ENCODE measurements at regions not wholly inside any gene's neighbourhood (a gene's known extent, or its start where the extent isn't known, plus 50 kb on each side); places are given as distances from the start of the nearest gene placed in this dataset.

DNA sequence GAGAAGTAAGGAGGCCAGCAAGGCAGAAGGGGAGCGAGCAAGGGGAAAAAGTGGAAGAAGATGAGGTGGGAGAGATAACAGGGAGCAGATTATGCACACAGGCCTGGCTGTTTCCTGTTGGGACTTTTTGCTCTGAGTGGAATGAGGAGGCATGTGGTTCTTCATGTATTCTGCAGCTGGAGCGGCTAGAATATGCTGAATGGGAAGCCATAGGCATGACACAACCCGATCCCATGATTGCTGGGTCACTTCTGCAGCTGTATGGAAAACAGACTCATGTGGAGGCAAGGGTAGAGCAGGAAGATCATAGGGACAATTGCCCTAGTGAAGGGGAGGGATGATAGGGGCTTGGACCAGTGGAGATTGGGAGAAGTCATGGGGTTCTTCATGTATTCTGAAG lies 206.0 kb upstream of the SUCLG2 start:
- intact Hi-C loops (cut with DNase I) = no loop called here
- H3K4me1 ChIP-seq = no peaks in the 10 kb centered on the region
- no peaks in the 10 kb centered on the region for H3K27me3 ChIP-seq (ENCODE audit: insufficient read depth in 3 of 3, low read length in 2 of 3)
- 87 to 91% (median 90%) methylated on average over 3 of the region's 3 CpGs for WGBS, 3 donors
- DNase-seq = no peak
- H3K4me3 ChIP-seq = no peak overlapping the region
- H3K36me3 ChIP-seq (ENCODE audit: insufficient read depth in 1 of 2, low read depth in 1 of 2) = no peaks in the 10 kb centered on the region
- no peak for ATAC-seq
- H3K27ac ChIP-seq = no peak overlapping the region
- no peaks in the 10 kb centered on the region for H3K9me3 ChIP-seq
- TF ChIP-seq, protein P1, sequence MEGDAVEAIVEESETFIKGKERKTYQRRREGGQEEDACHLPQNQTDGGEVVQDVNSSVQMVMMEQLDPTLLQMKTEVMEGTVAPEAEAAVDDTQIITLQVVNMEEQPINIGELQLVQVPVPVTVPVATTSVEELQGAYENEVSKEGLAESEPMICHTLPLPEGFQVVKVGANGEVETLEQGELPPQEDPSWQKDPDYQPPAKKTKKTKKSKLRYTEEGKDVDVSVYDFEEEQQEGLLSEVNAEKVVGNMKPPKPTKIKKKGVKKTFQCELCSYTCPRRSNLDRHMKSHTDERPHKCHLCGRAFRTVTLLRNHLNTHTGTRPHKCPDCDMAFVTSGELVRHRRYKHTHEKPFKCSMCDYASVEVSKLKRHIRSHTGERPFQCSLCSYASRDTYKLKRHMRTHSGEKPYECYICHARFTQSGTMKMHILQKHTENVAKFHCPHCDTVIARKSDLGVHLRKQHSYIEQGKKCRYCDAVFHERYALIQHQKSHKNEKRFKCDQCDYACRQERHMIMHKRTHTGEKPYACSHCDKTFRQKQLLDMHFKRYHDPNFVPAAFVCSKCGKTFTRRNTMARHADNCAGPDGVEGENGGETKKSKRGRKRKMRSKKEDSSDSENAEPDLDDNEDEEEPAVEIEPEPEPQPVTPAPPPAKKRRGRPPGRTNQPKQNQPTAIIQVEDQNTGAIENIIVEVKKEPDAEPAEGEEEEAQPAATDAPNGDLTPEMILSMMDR (IDR thresholded peaks at IDR 0.05) = no peak

GRCh38 chr3:67858492-67858891 lies 204.1 kb upstream of the SUCLG2 start:
- Histone ChIP-seq H3K27me3 (ENCODE audit: insufficient read depth in 3 of 3, low read length in 2 of 3) (no peaks in the 10 kb centered on the region), H3K36me3 (ENCODE audit: insufficient read depth in 1 of 2, low read depth in 1 of 2) (no peaks in the 10 kb centered on the region)
- intact Hi-C loops (cut with DNase I) = no loop called here

GRCh38 chr3:67856718-67857117 lies 202.3 kb upstream of the SUCLG2 start:
- intact Hi-C loops (cut with DNase I) = no loop called here
- WGBS, 3 donors = 94 to 95% (median 95%) methylated on average over 7 of the region's 7 CpGs
- H3K36me3 ChIP-seq (ENCODE audit: insufficient read depth in 1 of 2, low read depth in 1 of 2) = no peaks in the 10 kb centered on the region
- H3K27ac ChIP-seq = no peak overlapping the region
- DNase-seq = no peak
- no peak for ATAC-seq
- no peaks in the 10 kb centered on the region for H3K4me1 ChIP-seq
- no peaks in the 10 kb centered on the region for H3K9me3 ChIP-seq
- H3K4me3 ChIP-seq = no peak overlapping the region
- no peaks in the 10 kb centered on the region for H3K27me3 ChIP-seq (ENCODE audit: insufficient read depth in 3 of 3, low read length in 2 of 3)
- TF ChIP-seq, protein P1 (IDR thresholded peaks at IDR 0.05) = no peak

More at GRCh38 chr3:67858492-67858891, 204.1 kb upstream of the SUCLG2 start:
- DNase-seq = no peak
- no peak for ATAC-seq
- Histone ChIP-seq H3K4me3 (no peak overlapping the region), H3K9me3 (no peaks in the 10 kb centered on the region), H3K4me1 (no peaks in the 10 kb centered on the region), H3K27ac (no peak overlapping the region)
- TF ChIP-seq, protein P1 (IDR thresholded peaks at IDR 0.05) = no peak

DNA sequence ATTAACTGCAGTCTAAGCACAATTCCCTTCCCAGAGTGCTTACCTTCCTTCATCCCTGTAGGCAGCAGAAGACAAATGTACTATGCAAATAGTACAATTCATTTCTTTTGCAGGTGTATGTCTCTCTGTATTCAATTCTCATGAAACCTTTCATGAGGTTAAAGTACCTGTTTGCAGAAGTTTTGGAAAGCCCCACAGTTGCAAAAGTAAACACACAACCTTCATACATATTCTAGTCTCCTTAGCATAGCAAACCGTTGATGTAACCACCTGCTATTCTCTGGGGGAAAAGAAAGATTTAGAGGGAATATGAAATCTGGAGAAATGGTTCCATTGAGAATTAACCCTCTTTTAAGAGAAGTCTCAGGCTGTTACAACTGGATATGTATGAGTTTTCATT lies 200.3 kb upstream of the SUCLG2 start:
- no peaks in the 10 kb centered on the region for H3K9me3 ChIP-seq
- H3K4me3 ChIP-seq = no peak overlapping the region
- H3K27me3 ChIP-seq (ENCODE audit: insufficient read depth in 3 of 3, low read length in 2 of 3) = no peaks in the 10 kb centered on the region
- DNase-seq (no peak), ATAC-seq (no peak)
- H3K36me3 ChIP-seq (ENCODE audit: insufficient read depth in 1 of 2, low read depth in 1 of 2) = no peaks in the 10 kb centered on the region
- intact Hi-C loops (cut with DNase I) = no loop called here
- 58 to 63% (median 61%) methylated on average over 1 of the region's 1 CpG for WGBS, 3 donors
- no peaks in the 10 kb centered on the region for H3K4me1 ChIP-seq
- no peak overlapping the region for H3K27ac ChIP-seq
- TF ChIP-seq, protein P1 (IDR thresholded peaks at IDR 0.05) = no peak

DNA sequence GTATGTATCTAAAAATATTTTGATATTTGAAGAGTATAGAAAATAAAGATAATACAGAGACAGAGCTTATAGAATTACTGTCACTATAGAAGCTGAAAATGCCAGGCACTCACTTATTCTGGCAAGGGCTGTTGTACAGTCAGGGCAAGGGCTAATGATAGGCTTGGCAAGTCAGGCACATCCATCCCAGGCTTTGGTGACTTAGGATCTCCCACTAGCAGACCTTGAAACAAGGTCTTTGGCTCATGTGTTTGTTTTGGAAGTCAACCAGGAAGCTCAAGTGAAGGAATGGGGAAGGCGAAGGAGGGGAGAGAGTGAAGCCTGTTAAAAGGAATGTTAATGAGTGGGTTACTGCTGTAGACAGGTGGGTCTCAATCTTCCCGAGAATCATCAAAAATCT lies 199.1 kb upstream of the SUCLG2 start:
- 85 to 98% (median 86%) methylated on average over 2 of the region's 2 CpGs for WGBS, 3 donors
- H3K27me3 ChIP-seq (ENCODE audit: insufficient read depth in 3 of 3, low read length in 2 of 3) = no peaks in the 10 kb centered on the region
- H3K36me3 ChIP-seq (ENCODE audit: insufficient read depth in 1 of 2, low read depth in 1 of 2) = no peaks in the 10 kb centered on the region
- no peak overlapping the region for H3K27ac ChIP-seq
- TF ChIP-seq, protein P1 (IDR thresholded peaks at IDR 0.05) = no peak
- no peak for DNase-seq
- no peaks in the 10 kb centered on the region for H3K9me3 ChIP-seq
- ATAC-seq = no peak
- no peaks in the 10 kb centered on the region for H3K4me1 ChIP-seq
- no peak overlapping the region for H3K4me3 ChIP-seq
- intact Hi-C loops (cut with DNase I) = no loop called here
